B cell (primary cell): ENCODE measurements at regions not wholly inside any gene's neighbourhood (a gene's known extent, or its start where the extent isn't known, plus 50 kb on each side); places are given as distances from the start of the nearest gene placed in this dataset.

Experiments
- CTCF ChIP-seq: fragments of 200-600 bp; IDR thresholded peaks from one replicate; pipeline ENCODE4 v1.8.0; 2022; ENCODE audit warnings: antibody characterized with exemption, mild to moderate bottlenecking
- EZH2 ChIP-seq: IDR thresholded peaks from 2 replicates; pipeline ENCODE4 v1.6.1; 2012; ENCODE audit warnings: borderline replicate concordance, low read depth, mild to moderate bottlenecking, moderate library complexity, low read length; ENCODE audit not compliant: insufficient read depth, poor library complexity, severe bottlenecking

GRCh38 chr5:8919096-8919495, 626.8 kb downstream of the SEMA5A start:
- TF ChIP-seq CTCF (no peak), EZH2 (no peak)
